ENCODE measurements at regions not wholly inside any gene's neighbourhood (a gene's known extent, or its start where the extent isn't known, plus 50 kb on each side); places are given as distances from the start of the nearest gene placed in this dataset.

GRCh38 chr7:22939842-22940241 is 74.1 kb downstream of the HYCC1 start:
- no peak for TF ChIP-seq CTCF (IDR thresholded peaks at IDR 0.05; ENCODE audit: low read length)
- no peak for TF ChIP-seq EZH2 (optimal IDR thresholded peaks at IDR 0.05; ENCODE audit: low read depth, low read length)
- TF ChIP-seq EZH2phosphoT487 (IDR thresholded peaks at IDR 0.05; ENCODE audit: low read length), result no peak
